HK-2 (cell line): ENCODE measurements at regions not wholly inside any gene's neighbourhood (a gene's known extent, or its start where the extent isn't known, plus 50 kb on each side); places are given as distances from the start of the nearest gene placed in this dataset.
"Not testable (repeated sequence)": the region's sequence is repeated elsewhere in the genome, so short reads cannot be mapped to it uniquely, and the experiment has no call there.

Experiments used
- DNase-seq: peaks from one replicate; pipeline ENCODE4 v3.0.0-alpha.2; 2018; ENCODE audit not compliant: unreplicated experiment

DNA sequence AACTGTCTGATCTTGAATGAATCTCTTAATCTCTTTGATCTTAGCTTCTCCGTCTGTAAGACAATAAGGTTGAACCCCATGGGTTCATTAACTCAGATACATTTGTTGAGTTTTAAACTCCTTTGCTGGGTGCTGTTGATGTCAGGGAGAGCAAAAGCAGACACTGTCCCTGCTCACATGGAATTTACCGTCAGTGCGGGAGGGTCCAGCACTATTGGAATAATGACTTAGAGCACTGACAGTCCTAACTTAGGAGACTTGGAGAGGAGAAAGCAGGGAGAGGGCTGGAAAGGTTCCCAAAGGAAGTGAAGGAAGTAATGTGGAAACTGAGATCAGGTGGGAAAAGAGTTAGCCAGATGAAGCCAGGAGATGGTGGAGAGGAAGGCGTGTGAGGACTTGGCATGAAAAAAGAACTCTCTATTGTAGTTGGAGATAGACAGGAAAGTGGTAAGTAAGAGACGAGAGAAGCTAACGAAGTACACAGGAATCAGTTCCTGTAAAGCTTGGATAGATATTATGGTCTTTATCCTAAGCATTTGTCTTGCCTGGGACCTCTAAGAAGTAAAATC lies 141.4 kb upstream of the SERTAD2 start:
- DNase-seq, result no peak

GRCh38 chr2:64796926-64797325 lies 143.2 kb upstream of the SERTAD2 start:
- no peak for DNase-seq

- DNase-seq, result peak; percentile 25
Observed at GRCh38 chr2:64797881-64798575, 144.3 kb upstream of the SERTAD2 start.

GRCh38 chr2:64799592-64800252 lies 146.0 kb upstream of the SERTAD2 start:
- DNase-seq, result no peak

DNA sequence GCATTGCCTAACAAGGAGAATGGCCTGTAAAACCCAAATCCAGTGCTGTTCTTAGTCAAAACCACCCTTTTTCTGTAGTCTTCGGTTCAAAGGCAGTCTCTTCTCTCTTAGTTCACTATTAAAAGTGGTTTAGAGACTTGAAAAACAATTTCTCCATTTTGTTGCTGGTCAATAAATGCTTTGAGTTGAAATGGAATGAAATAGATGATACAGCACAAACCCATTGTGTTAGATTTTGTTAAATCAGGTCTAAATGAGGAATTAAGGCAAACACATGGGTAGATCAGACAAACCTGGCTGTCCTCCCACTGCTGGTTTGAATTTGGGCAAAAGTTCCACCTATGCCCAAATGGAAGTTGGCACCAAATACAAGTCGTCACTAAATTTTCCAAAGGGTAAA lies 150.1 kb upstream of the SERTAD2 start:
- no peak for DNase-seq

DNA sequence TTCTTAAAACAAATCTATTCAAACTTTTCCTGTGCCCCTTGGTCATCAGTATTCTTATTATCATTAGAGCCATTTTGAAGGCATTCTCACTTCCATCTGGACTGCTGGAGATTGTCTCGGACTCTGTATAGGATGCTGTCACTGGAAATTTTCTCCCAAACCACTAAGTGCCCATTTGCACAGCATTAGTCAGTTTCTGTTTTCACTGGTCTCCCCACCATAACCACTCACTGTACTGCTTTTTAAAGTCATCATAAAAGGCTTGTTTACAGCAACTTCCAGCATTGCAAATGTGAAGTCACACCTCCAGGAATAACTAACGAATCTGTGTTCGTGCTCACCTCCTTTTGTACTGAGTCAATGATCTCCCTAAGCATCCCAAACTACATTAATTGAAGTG lies 150.9 kb upstream of the SERTAD2 start:
- no peak for DNase-seq

DNA sequence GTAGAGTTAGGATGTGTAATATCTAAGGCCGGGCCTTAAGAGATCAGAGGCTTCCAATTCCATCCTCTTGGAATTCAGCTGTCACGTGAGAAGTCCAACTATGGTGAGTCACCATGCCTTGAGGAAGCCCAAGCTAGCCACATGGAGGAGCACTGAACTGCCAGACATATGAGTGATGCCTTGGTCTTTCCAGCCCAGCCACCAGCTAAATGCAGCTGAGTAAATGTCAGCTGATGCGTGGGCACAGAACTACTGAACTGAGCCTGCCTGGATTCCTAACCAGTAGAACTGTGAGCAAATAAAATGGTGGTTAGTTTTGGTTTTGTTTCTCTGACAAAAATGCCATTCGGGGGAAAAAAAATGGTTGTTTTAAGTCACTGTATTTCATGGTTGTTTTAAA lies 153.7 kb upstream of the SERTAD2 start:
- DNase-seq, result peak; percentile 86

- DNase-seq, result no peak
Observed at GRCh38 chr2:64808092-64808491, 154.4 kb upstream of the SERTAD2 start.

DNA sequence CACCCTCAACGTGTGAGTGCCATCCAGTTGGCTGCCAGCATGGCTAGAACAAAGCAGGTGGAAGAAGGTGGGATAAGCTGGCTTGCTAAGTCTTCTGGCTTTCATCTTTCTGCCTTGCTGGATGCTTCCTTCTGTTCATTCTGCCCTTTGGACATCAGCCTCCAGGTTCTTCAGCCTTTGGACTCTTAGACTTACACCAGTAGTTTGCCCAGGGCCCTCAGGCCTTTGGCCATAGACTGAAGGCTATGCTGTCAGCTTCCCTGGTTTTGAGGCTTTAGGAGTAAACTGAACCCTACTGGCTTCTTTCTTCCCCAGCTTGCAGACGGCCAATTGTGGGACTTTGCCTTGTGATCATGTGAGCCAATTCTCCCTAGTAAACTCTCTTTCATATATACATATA lies 155.0 kb upstream of the SERTAD2 start:
- no peak for DNase-seq

- DNase-seq, result no peak
Observed at GRCh38 chr2:64809216-64809615, 155.5 kb upstream of the SERTAD2 start.

- DNase-seq, result no peak
Observed at GRCh38 chr2:64812285-64812684, 158.6 kb upstream of the SERTAD2 start.

GRCh38 chr2:64814007-64814406 lies 160.3 kb upstream of the SERTAD2 start:
- DNase-seq, result no peak

- DNase-seq, result not testable (repeated sequence)
Observed at GRCh38 chr2:64816526-64816925, 162.8 kb upstream of the SERTAD2 start.

DNA sequence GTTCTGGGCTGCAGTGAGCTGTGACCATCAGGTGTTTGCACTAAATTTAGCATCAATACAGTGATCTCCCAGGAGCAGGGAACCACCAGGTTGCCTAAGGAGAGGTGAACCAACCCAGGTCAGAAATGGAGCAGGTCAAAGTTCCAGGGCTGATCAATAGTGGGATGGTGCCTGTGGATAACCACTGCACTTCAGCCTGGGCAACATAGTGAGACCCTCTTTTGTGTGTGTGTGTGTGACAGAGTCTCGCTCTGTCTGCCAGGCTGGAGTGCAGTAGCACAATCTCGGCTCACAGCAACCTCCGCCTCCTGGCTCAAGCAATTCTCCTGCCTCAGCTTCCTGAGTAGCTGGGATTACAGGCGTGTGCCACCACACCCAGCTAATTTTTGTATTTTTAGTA lies 163.7 kb upstream of the SERTAD2 start:
- DNase-seq, result no peak

- DNase-seq, result no peak
Observed at GRCh38 chr2:64818664-64819060, 164.9 kb upstream of the SERTAD2 start.

DNA sequence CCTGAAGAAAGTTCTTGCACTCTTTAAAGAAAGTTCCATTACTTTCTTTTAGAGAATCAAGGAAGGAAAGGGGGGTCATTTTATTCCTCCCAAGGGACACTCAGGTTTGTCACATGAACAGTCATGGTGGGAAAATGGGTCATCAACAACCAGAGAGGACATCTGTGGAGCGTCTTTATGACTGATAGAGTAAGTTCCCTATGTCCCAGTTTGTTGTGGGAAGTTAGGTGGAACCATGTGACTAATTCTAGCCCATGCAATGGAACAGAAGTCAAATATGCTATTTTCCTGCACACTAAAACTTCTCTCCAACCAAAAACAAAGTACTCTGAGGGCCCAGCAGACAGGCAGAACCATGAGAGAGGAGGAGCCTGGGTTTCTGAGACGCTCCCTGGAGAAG lies 165.6 kb upstream of the SERTAD2 start:
- DNase-seq, result no peak

- DNase-seq, result no peak
Observed at GRCh38 chr2:64819774-64820688, 166.3 kb upstream of the SERTAD2 start.

DNA sequence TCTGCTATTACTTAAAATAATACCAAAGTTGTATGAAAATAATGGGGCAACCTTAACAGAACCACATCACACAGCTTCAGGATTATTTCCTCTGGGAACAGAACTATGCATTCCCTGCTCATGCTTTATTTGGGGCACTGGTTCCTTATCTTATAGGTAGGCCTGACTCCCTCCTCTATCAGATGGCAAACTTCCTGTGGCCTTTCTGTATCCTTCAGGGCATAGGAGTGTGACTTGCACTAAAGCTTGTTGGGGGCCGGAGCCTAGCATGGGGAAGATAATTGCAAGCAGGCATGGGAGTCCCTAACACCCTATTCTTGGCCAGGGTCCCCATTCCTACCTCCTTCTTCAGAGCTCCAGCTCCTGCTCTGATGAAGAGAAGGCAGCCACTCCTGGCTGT lies 167.2 kb upstream of the SERTAD2 start:
- DNase-seq, result no peak

GRCh38 chr2:64823794-64824193 lies 165.4 kb upstream of the SLC1A4 start:
- DNase-seq, result no peak

GRCh38 chr2:64825831-64826491 lies 163.2 kb upstream of the SLC1A4 start:
- no peak for DNase-seq

DNA sequence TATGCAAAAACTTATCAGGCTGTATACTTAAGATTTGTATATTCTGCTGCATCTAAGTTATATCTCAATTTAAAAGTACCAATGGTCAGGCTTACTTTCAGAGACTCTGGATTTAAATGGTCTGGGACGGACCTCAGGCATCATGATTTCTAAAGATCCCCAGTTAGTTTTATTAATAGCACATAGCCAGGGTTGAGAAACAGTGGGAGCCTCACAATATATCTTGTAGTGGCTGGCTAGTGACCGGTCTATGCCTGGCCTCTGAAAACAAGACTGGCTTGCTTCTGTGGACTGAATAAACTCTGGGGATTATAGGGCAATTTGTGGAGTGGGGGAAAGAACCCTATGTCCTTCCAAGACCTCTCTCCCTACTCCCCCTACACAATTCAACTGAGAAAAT lies 162.5 kb upstream of the SLC1A4 start:
- no peak for DNase-seq

- DNase-seq, result no peak
Observed at GRCh38 chr2:64828261-64828660, 160.9 kb upstream of the SLC1A4 start.
